Astrocyte (in vitro differentiated cells and primary cell): ENCODE measurements at regions not wholly inside any gene's neighbourhood (a gene's known extent, or its start where the extent isn't known, plus 50 kb on each side); places are given as distances from the start of the nearest gene placed in this dataset.

Experiments used
- CTCF ChIP-seq: IDR thresholded peaks from 2 replicates; pipeline ENCODE4 v1.5.1; 2011; ENCODE audit warnings: low read depth, mild to moderate bottlenecking, inconsistent platforms, low read length, moderate library complexity; ENCODE audit not compliant: insufficient read depth
- EZH2 ChIP-seq: IDR thresholded peaks from 2 replicates; pipeline ENCODE4 v1.6.1; 2012; ENCODE audit warnings: mild to moderate bottlenecking, low read length, inconsistent platforms; ENCODE audit not compliant: insufficient read depth

DNA sequence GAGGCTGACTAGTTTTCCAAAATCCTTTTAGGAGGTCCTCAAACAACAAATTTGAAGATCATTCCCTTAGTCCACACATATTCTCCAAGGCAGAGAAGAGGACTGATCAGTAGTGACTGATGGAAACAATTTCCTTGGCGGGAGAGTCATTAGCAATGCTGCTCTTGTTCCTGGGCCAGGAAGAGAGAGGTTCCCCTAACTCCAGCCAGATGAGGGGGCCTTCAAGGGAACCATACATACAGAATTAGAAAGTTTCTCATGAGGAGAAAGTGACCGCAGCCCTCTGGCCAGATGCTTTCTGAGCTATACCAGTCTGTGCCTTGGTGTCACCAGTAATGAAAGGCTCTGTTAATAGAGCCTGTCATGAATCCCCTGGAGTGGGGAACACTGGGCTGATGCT lies 539.4 kb downstream of the BNC2 start:
- no peak for TF ChIP-seq CTCF
- TF ChIP-seq EZH2, result no peak
